Heart left ventricle (tissue), 16 donors: ENCODE measurements at regions not wholly inside any gene's neighbourhood (a gene's known extent, or its start where the extent isn't known, plus 50 kb on each side); places are given as distances from the start of the nearest gene placed in this dataset.

Experiments used
- ATAC-seq, 4 donors: fragments of 200-7000 bp; cut with Tn5 transposase; one replicate each; pipeline ENCODE4 v1.9.1; 2020 to 2022; ENCODE audit warnings: moderate library complexity in 4 of 4, mild to moderate bottlenecking in 3 of 4, moderate number of reproducible peaks in 1 of 4
- DNase-seq, 5 donors: peaks; one replicate each; pipeline ENCODE4 v3.0.0-alpha.2; 2020
- H3K27ac ChIP-seq, 12 donors: fragments of 200-600 bp; sonication (generic) in 4 of 12; one replicate each; pipeline versions ENCODE4 v1.5.0 to v1.8.0; 2016 to 2022; ENCODE audit warnings: mild to moderate bottlenecking in 2 of 12
- H3K27me3 ChIP-seq, 9 donors: fragments of 200-600 bp; sonication (generic) in 2 of 9; one replicate each; pipeline versions ENCODE4 v1.5.1 to v1.8.0; 2016 to 2022; ENCODE audit warnings: mild to moderate bottlenecking in 3 of 9
- H3K36me3 ChIP-seq, 9 donors: fragments of 200-600 bp; sonication (generic) in 2 of 9; one replicate each; pipeline versions ENCODE4 v1.5.0 to v1.8.0; 2018 to 2022; ENCODE audit warnings: mild to moderate bottlenecking in 2 of 9
- H3K4me1 ChIP-seq, 12 donors: fragments of 200-600 bp; sonication (generic) in 4 of 12; one replicate each; pipeline versions ENCODE4 v1.5.0 to v1.8.0; 2016 to 2022; ENCODE audit warnings: mild to moderate bottlenecking in 3 of 12
- H3K4me3 ChIP-seq, 12 donors: fragments of 200-600 bp; sonication (generic) in 4 of 12; one replicate each; pipeline versions ENCODE4 v1.5.0 to v1.8.0; 2017 to 2022; ENCODE audit warnings: mild to moderate bottlenecking in 9 of 12, moderate library complexity in 4 of 12
- H3K9me3 ChIP-seq, 12 donors: fragments of 200-600 bp; sonication (generic) in 4 of 12; one replicate each; pipeline versions ENCODE4 v1.5.0 to v1.8.0; 2016 to 2022; ENCODE audit warnings: mild to moderate bottlenecking in 1 of 12
- POLR2A ChIP-seq, 2 donors: fragments of 450-650 bp; IDR thresholded peaks; one replicate each; pipeline ENCODE4 v1.6.1; 2017; ENCODE audit warnings: antibody characterized with exemption in 2 of 2, mild to moderate bottlenecking in 2 of 2, moderate library complexity in 2 of 2
- WGBS, 4 donors: extraction: QIAGEN DNeasy Blood & Tissue Kit in 2 of 4; methylation state at CpG; one replicate each; pipeline versions ENCODE4 v1.1.5 to v1.1.7; 2013 to 2018; 5-methylcytosine and 5-hydroxymethylcytosine counted together
- intact Hi-C, 10 donors: fragments of 100-400 bp; cut with DNase I; formaldehyde crosslinking; loops; one replicate each; pipeline versions ENCODE4 v1.11.1 to v1.14.2; 2022
- TF ChIP-seq, protein P1 (sequence below), 12 donors: fragments of 200-600 bp; sonication (generic) in 4 of 12; IDR thresholded peaks; one replicate each; pipeline versions ENCODE4 v1.5.0 to v1.8.0; 2018 to 2022; ENCODE audit warnings: antibody characterized with exemption in 12 of 12, mild to moderate bottlenecking in 5 of 12
- donor health status: ischemic (EF 13 %, LVEDD 7.1; RV severe dilation, severe dysfunction).
- donor health status: healthy with polysubstance abuse.
- donor health status: DM: no; HTN: yes; CAD: no.
- donor health status: DM: no; HTN: no; CAD: no.
- donor health status: ischemic (EF 25% LVEDD 6.9; RV normal size, moderate dysfunction).
- donor health status: ischemic (EF 25% LVEDD 5.7; RV mildly dilated, moderate dysfunction).
- donor health status: healthy.
- donor health status: DM: yes; HTN: yes; CAD: no.
- donor health status: ischemic (EF 35%, LVEDD 5.7; RV mildly dilated, moderate dysfunction).
- donor health status: nonischemic (EF 11% LVEDD 7.7; RV severe dilation, severe dysfunction).
- donor health status: DM: yes; HTN: yes; CAD: no.
- donor health status: PGD.
- donor health status: ischemic (EF 29% LVEDD 5.4; RV normal size, mild dysfunction).
- donor health status: nonischemic (EF 23%, LVEDD 6.1; RV moderate dilation, normal function).

DNA sequence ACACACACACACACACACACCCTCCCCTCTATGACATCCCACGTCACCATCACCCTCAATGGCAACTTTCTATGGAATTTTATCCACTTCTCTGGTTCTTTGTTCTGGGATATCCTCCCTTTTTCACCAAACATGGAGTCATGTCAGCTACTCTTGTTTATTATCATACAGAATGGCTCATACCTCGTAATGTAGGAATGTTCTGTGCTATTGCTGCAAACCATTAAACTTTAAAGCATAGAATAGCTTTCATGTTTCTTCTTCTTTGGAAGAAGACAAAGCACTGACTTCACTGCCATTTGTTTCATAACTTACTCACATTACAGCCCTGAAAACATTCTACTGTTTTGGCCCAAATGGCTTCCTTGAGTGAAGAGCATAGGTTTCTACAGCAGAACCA, 163.4 kb downstream of the FOXO1 start:
- Histone ChIP-seq H3K4me3 (no peak overlapping the region), H3K36me3 (no peaks in the 10 kb centered on the region), H3K9me3 (no peaks in the 10 kb centered on the region), H3K27ac (no peak overlapping the region), H3K27me3 (no peaks in the 10 kb centered on the region), H3K4me1 (peaks cover 0 to 22% (median 5%) of the 10 kb centered on the region in 12 donors)
- 95 to 98% (median 95%) methylated on average over 2 of the region's 2 CpGs for WGBS, 4 donors
- ATAC-seq (no peak), DNase-seq (no peak)
- intact Hi-C loops = loop anchor here in 1 of 10 donors (10.0 kb wide), 1 partner anchor 58 kb away; no protein-coding TSS in a partner anchor
- no peak for TF ChIP-seq POLR2A (IDR thresholded peaks at IDR 0.05)
- TF ChIP-seq, protein P1, sequence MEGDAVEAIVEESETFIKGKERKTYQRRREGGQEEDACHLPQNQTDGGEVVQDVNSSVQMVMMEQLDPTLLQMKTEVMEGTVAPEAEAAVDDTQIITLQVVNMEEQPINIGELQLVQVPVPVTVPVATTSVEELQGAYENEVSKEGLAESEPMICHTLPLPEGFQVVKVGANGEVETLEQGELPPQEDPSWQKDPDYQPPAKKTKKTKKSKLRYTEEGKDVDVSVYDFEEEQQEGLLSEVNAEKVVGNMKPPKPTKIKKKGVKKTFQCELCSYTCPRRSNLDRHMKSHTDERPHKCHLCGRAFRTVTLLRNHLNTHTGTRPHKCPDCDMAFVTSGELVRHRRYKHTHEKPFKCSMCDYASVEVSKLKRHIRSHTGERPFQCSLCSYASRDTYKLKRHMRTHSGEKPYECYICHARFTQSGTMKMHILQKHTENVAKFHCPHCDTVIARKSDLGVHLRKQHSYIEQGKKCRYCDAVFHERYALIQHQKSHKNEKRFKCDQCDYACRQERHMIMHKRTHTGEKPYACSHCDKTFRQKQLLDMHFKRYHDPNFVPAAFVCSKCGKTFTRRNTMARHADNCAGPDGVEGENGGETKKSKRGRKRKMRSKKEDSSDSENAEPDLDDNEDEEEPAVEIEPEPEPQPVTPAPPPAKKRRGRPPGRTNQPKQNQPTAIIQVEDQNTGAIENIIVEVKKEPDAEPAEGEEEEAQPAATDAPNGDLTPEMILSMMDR (IDR thresholded peaks at IDR 0.05) = no peak

DNA sequence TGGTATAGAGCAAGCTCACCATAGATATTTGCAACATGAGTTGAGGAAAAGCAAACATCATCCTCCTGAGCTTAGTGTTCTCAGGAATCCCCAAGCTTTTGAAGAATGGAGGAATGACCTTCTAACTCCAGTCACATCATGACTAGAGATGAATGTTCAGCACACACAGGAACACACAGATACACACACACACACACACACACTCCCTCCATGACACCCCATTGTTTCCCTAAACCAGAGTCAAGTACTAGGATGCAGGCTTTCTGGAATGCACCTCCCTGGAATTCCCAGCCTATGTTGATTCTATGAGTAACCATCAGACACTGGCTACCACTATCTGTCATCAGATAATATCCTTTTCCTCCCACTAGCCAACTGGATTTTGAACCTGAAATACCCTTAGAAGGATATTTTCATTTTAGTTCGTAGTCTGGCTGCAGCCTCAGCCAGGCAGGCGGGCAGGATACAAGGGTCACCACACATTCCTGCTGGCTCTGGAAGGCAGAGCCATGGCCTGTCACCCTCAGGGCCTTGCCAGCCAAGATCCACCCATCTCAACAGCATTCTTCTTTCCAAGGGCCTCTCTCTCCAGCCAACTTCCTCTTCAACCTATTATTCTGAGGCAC, 162.4 kb downstream of the FOXO1 start:
- Histone ChIP-seq H3K27me3 (no peaks in the 10 kb centered on the region), H3K4me1 (peaks cover 0 to 30% (median 7%) of the 10 kb centered on the region in 12 donors), H3K4me3 (no peak overlapping the region), H3K27ac (peak overlapping the region in 1 of 12 donors; percentile 1), H3K9me3 (no peaks in the 10 kb centered on the region), H3K36me3 (no peaks in the 10 kb centered on the region)
- DNase-seq (no peak), ATAC-seq (peak in 3 of 4 donors; percentile 48 to 73 (median 58))
- intact Hi-C loops = loop anchor here in 1 of 10 donors (10.0 kb wide), 1 partner anchor 59 kb away; no protein-coding TSS in a partner anchor
- WGBS, 4 donors = 49 to 82% (median 73%) methylated on average over 2 of the region's 2 CpGs
- no peak for TF ChIP-seq POLR2A (IDR thresholded peaks at IDR 0.05)
- TF ChIP-seq, protein P1 (IDR thresholded peaks at IDR 0.05) = no peak

DNA sequence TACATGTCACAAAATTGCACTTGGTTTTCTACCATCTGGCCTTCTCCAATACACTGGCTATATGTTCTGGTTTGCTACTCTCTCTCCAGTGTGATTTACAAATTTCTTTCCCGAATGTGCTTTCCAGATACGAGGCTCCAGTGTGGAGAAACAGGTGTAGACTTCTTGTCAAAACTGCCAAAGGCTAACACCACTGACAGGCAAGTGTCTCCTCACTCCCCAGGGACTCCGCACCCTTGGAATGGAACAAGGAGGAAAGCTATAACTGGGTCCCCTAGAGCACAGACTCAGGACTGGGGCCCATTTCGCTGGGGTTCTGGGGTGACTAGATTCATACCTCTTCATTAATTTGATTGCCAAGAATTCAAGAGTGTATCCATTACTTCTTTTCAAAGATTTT, 161.8 kb downstream of the FOXO1 start:
- TF ChIP-seq, protein P1 (IDR thresholded peaks at IDR 0.05) = no peak
- TF ChIP-seq POLR2A (IDR thresholded peaks at IDR 0.05) = no peak
- no peaks in the 10 kb centered on the region for H3K9me3 ChIP-seq
- no peak for ATAC-seq
- peaks cover 0 to 30% (median 7%) of the 10 kb centered on the region in 12 donors for H3K4me1 ChIP-seq
- no peak for DNase-seq
- H3K4me3 ChIP-seq = no peak overlapping the region
- WGBS, 4 donors = 80 to 95% (median 92%) methylated on average over 4 of the region's 4 CpGs
- H3K36me3 ChIP-seq = no peaks in the 10 kb centered on the region
- peak overlapping the region in 1 of 12 donors; percentile 1 for H3K27ac ChIP-seq
- intact Hi-C loops = loop anchor here in 1 of 10 donors (10.0 kb wide), 1 partner anchor 60 kb away; no protein-coding TSS in a partner anchor
- H3K27me3 ChIP-seq = no peaks in the 10 kb centered on the region

DNA sequence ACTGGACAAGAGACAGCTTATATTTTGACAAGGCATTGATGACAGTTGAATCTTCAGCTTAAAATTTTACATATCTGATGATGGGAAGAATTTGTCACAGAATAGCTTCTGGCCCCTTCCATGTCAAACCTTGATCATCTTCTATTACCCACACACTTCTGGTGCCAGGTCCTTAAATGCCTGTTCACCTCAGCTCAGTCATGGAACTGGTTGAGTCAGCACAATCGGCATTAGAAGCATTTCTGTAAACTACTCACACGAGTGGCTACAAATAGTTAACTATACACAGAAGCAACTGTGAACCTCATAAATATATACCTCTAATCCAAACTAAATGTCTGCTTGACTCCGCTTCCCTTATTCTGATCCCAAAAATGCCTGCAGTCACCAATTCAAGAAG, 161.2 kb downstream of the FOXO1 start:
- peaks cover 0 to 30% (median 7%) of the 10 kb centered on the region in 12 donors for H3K4me1 ChIP-seq
- H3K4me3 ChIP-seq = no peak overlapping the region
- 95 to 99% (median 96%) methylated on average over 3 of the region's 3 CpGs for WGBS, 4 donors
- H3K27ac ChIP-seq = no peak overlapping the region
- no peak for ATAC-seq
- no peaks in the 10 kb centered on the region for H3K27me3 ChIP-seq
- no peaks in the 10 kb centered on the region for H3K36me3 ChIP-seq
- DNase-seq = no peak
- TF ChIP-seq, protein P1 (IDR thresholded peaks at IDR 0.05) = no peak
- TF ChIP-seq POLR2A (IDR thresholded peaks at IDR 0.05) = no peak
- intact Hi-C loops = loop anchor here in 1 of 10 donors (10.0 kb wide), 1 partner anchor 60 kb away; no protein-coding TSS in a partner anchor
- no peaks in the 10 kb centered on the region for H3K9me3 ChIP-seq
